Limb (tissue), 2 donors: ENCODE measurements at regions not wholly inside any gene's neighbourhood (a gene's known extent, or its start where the extent isn't known, plus 50 kb on each side); places are given as distances from the start of the nearest gene placed in this dataset.
"Not testable (repeated sequence)": the region's sequence is repeated elsewhere in the genome, so short reads cannot be mapped to it uniquely, and the experiment has no call there.

Source experiments
- DNase-seq, 2 donors: peaks; one replicate each; pipeline ENCODE4 v3.0.0-alpha.2; 2016; ENCODE audit errors: extremely low spot score in 2 of 2

DNA sequence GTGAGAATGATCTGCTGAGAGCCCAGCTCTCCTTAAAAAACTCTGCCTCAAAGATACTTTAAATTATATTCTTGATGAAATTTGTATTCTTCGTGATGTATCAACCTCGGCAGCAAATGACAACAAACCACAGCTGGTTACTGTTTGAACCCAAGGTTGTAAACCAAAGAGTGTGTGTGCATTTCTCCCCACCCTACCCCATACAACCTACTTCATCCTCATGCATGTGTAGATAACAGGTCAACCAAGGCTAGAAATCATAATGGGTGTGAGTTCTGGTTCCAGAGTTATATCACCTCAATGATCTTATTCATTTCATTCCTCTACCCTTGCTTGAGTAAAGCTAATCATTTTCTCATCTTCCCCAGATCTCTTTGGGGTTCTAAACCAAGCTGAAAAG is 58.8 kb upstream of the DPP6 start:
- not testable (repeated sequence) for DNase-seq

- DNase-seq, result not testable (repeated sequence)
These were observed 53.3 kb upstream of the DPP6 start for GRCh38 chr7:153998896-153999295.
